CD4-positive, alpha-beta T cell (primary cell): ENCODE measurements at regions not wholly inside any gene's neighbourhood (a gene's known extent, or its start where the extent isn't known, plus 50 kb on each side); places are given as distances from the start of the nearest gene placed in this dataset.

Experiments
- ATAC-seq: fragments of 200-7000 bp; cut with Tn5 transposase; one replicate; pipeline ENCODE4 v1.10.0; 2022; ENCODE audit warnings: mild to moderate bottlenecking; ENCODE audit not compliant: poor library complexity
- CTCF ChIA-PET: fragments of 350-600 bp; sonication (Branson Sonifier 250); formaldehyde crosslinking; loops from one replicate; lab custom pipeline; 2021; ENCODE audit warnings: antibody characterized with exemption, inconsistent platforms; lab: Charles Lee
- POLR2A ChIA-PET: fragments of 350-600 bp; sonication (Branson Sonifier 250); formaldehyde crosslinking; loops from one replicate; lab custom pipeline; 2021; ENCODE audit warnings: antibody characterized with exemption, inconsistent platforms; lab: Charles Lee
- DNase-seq, 14 experiments: peaks; one replicate each; pipeline ENCODE4 v3.0.0-alpha.2; 2013 to 2020; ENCODE audit warnings: mixed read lengths in 2 of 14
- H3K27ac ChIP-seq, 2 donors: one replicate each; pipeline versions ENCODE4 v1.5.1 to v1.7.0; 2013; ENCODE audit warnings: low read length in 2 of 2, low read depth in 1 of 2, mild to moderate bottlenecking in 1 of 2
- H3K27me3 ChIP-seq, 2 experiments: 1 replicate in 1 of 2; 2 replicates in 1 of 2; pipeline versions ENCODE4 v1.6.1 to v1.7.0; 2013; ENCODE audit warnings: low read length in 2 of 2, control low read depth in 1 of 2, mild to moderate bottlenecking in 1 of 2, moderate library complexity in 1 of 2; ENCODE audit not compliant: insufficient read depth in 2 of 2, control insufficient read depth in 1 of 2
- H3K36me3 ChIP-seq: one replicate; pipeline ENCODE4 v1.6.1; 2013; ENCODE audit warnings: low read length, control low read depth; ENCODE audit not compliant: insufficient read depth
- H3K4me1 ChIP-seq: one replicate; pipeline ENCODE4 v1.6.1; 2013; ENCODE audit warnings: low read length, control low read depth; ENCODE audit not compliant: insufficient read depth
- H3K4me3 ChIP-seq: one replicate; pipeline ENCODE4 v1.5.1; 2013; ENCODE audit warnings: mild to moderate bottlenecking, low read length, moderate library complexity
- H3K9me3 ChIP-seq, 2 experiments: 1 replicate in 1 of 2; 2 replicates in 1 of 2; pipeline versions ENCODE4 v1.6.1 to v1.7.0; 2013; ENCODE audit warnings: low read length in 2 of 2, mild to moderate bottlenecking in 2 of 2, control low read depth in 1 of 2, moderate library complexity in 1 of 2; ENCODE audit not compliant: control insufficient read depth in 1 of 2, insufficient read depth in 1 of 2
- H3K27ac Mint-ChIP-seq: one replicate; pipeline ENCODE4 v1.8.0; 2020; ENCODE audit warnings: mixed read lengths
- H3K27me3 Mint-ChIP-seq: one replicate; pipeline ENCODE4 v1.8.0; 2021; ENCODE audit warnings: mixed read lengths
- H3K36me3 Mint-ChIP-seq: one replicate; pipeline ENCODE4 v1.8.0; 2021; ENCODE audit warnings: low read depth, mixed read lengths
- H3K4me1 Mint-ChIP-seq: one replicate; pipeline ENCODE4 v1.8.0; 2021; ENCODE audit warnings: low read depth, mixed read lengths
- H3K4me3 Mint-ChIP-seq: one replicate; pipeline ENCODE4 v1.8.0; 2020; ENCODE audit warnings: mild to moderate bottlenecking, mixed read lengths
- H3K9me3 Mint-ChIP-seq: one replicate; pipeline ENCODE4 v1.8.0; 2020; ENCODE audit warnings: mixed read lengths
- CTCF ChIP-seq: fragments of 200-600 bp; IDR thresholded peaks from one replicate; pipeline ENCODE4 v1.8.0; 2022; ENCODE audit warnings: antibody characterized with exemption, mild to moderate bottlenecking
- intact Hi-C, 2 experiments: fragments of 100-400 bp; cut with DNase I in 1 of 2; cut with micrococcal nuclease in 1 of 2; formaldehyde crosslinking; loops; one replicate each; pipeline versions ENCODE4 v1.15.1 to v1.9.0; 2023 to 2025; cut with DNase I, micrococcal nuclease

- H3K27ac ChIP-seq = no peak overlapping the region
- Mint-ChIP-seq H3K27ac (no peak overlapping the region), H3K4me1 (peaks cover 21% of the 10 kb centered on the region), H3K36me3 (no peaks in the 10 kb centered on the region), H3K4me3 (no peak overlapping the region), H3K27me3 (peaks cover 6% of the 10 kb centered on the region), H3K9me3 (no peaks in the 10 kb centered on the region)
- H3K4me3 ChIP-seq = no peak overlapping the region
- peaks cover 12% of the 10 kb centered on the region for H3K4me1 ChIP-seq
- DNase-seq (no peak), ATAC-seq (no peak)
- H3K27me3 ChIP-seq = no peaks in the 10 kb centered on the region
- TF ChIP-seq CTCF = no peak
- H3K36me3 ChIP-seq = no peaks in the 10 kb centered on the region
- intact Hi-C loops = no loop called here
- ChIA-PET POLR2A (no interaction called here), CTCF (no interaction called here)
- H3K9me3 ChIP-seq = no peaks in the 10 kb centered on the region
These were observed 112.6 kb downstream of the IRF8 start for GRCh38 chr16:86011532-86011931.

- DNase-seq (no peak), ATAC-seq (no peak)
- Histone ChIP-seq H3K4me3 (no peak overlapping the region), H3K27me3 (peaks cover 0 to 4% of the 10 kb centered on the region in 2 experiments), H3K9me3 (no peaks in the 10 kb centered on the region), H3K4me1 (peaks cover 13% of the 10 kb centered on the region), H3K27ac (no peak overlapping the region), H3K36me3 (no peaks in the 10 kb centered on the region)
- Mint-ChIP-seq H3K27me3 (peaks cover 11% of the 10 kb centered on the region), H3K9me3 (no peaks in the 10 kb centered on the region), H3K4me1 (peaks cover 20% of the 10 kb centered on the region), H3K4me3 (no peak overlapping the region), H3K27ac (no peak overlapping the region), H3K36me3 (no peaks in the 10 kb centered on the region)
- ChIA-PET CTCF (no interaction called here), POLR2A (no interaction called here)
- intact Hi-C loops = no loop called here
- no peak for TF ChIP-seq CTCF
These were observed 113.3 kb downstream of the IRF8 start for GRCh38 chr16:86012221-86012620.

- H3K27ac ChIP-seq = no peak overlapping the region
- TF ChIP-seq CTCF = no peak
- no peak overlapping the region for H3K27ac Mint-ChIP-seq
- peaks cover 5 to 9% of the 10 kb centered on the region in 2 experiments for H3K27me3 ChIP-seq
- no peak for DNase-seq
- no peaks in the 10 kb centered on the region for H3K9me3 Mint-ChIP-seq
- no peaks in the 10 kb centered on the region for H3K36me3 ChIP-seq
- H3K27me3 Mint-ChIP-seq = peaks cover 26% of the 10 kb centered on the region
- no peaks in the 10 kb centered on the region for H3K36me3 Mint-ChIP-seq
- H3K9me3 ChIP-seq = peaks cover 0 to under 1% of the 10 kb centered on the region in 2 experiments
- intact Hi-C loops = no loop called here
- CTCF ChIA-PET = interaction anchor here (1.2 kb wide), 1 partner anchor 193 kb away, joined by 5 read pairs; no protein-coding TSS in a partner anchor
- H3K4me3 Mint-ChIP-seq = no peak overlapping the region
- ATAC-seq = no peak
- POLR2A ChIA-PET = no interaction called here
- H3K4me3 ChIP-seq = no peak overlapping the region
- peaks cover 5% of the 10 kb centered on the region for H3K4me1 Mint-ChIP-seq
- peaks cover 13% of the 10 kb centered on the region for H3K4me1 ChIP-seq
These were observed 114.9 kb downstream of the IRF8 start for GRCh38 chr16:86013867-86014266.
